Erythroblast (primary cell): ENCODE measurements at regions not wholly inside any gene's neighbourhood (a gene's known extent, or its start where the extent isn't known, plus 50 kb on each side); places are given as distances from the start of the nearest gene placed in this dataset.

Experiments used
- GATA1 ChIP-seq: IDR thresholded peaks from 2 replicates; pipeline ENCODE4 v1.6.1; 2011; ENCODE audit warnings: low read depth, mild to moderate bottlenecking, control low read depth, low read length, moderate library complexity
- POLR2A ChIP-seq: IDR thresholded peaks from 2 replicates; pipeline ENCODE4 v1.6.1; 2011; ENCODE audit warnings: mild to moderate bottlenecking, low read length

DNA sequence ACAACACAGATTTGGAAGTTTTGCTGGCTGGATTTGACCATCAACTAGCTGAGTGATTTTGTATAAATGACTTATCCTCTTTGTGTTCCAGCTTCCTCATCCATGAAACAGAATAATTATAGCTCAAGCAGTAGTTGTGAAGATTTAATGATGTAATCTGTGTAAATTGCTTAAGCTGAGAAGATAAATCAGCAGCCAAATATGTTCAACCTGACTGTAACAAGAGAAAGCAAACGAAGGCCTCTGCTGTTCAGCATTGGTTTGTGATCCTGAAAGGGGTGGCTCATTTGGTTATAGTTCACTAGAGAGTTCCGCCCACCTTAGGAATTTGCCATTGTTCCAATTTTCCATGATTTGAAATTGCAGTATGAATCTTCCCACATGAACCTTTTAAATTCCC, 75.7 kb upstream of the CCDC112 start:
- TF ChIP-seq POLR2A, result no peak
- no peak for TF ChIP-seq GATA1
